HEK293 (cell line): ENCODE measurements at regions not wholly inside any gene's neighbourhood (a gene's known extent, or its start where the extent isn't known, plus 50 kb on each side); places are given as distances from the start of the nearest gene placed in this dataset.
A peak's percentile ranks its signal among the peaks of the same experiment; 100 is the strongest.

Experiments used
- CTCF ChIA-PET: fragments of 350-600 bp; formaldehyde crosslinking; extraction: SDS; loops from one replicate; lab custom pipeline; 2021; ENCODE audit warnings: antibody characterized with exemption; lab: Yijun Ruan, JAX
- POLR2A ChIA-PET: fragments of 300-600 bp; formaldehyde crosslinking; extraction: SDS; loops from one replicate; lab custom pipeline; 2020; ENCODE audit warnings: antibody characterized with exemption, inconsistent platforms; lab: Yijun Ruan, JAX
- H3K27ac ChIP-seq: fragments of 200-500 bp; sonication (Bioruptor generic); 2 replicates; pipeline ENCODE4 v1.5.1; 2014; ENCODE audit warnings: low read depth, low read length, control low read depth, inconsistent platforms; ENCODE audit errors: extremely low read depth
- H3K36me3 ChIP-seq, 2 experiments: fragments of 200-500 bp in 1 of 2; sonication (Bioruptor generic) in 1 of 2; 1 replicate in 1 of 2; 2 replicates in 1 of 2; pipeline ENCODE4 v1.5.1; 2014 to 2017; ENCODE audit warnings: inconsistent platforms in 2 of 2, low read length in 2 of 2; ENCODE audit not compliant: control insufficient read depth in 2 of 2, insufficient read depth in 1 of 2
- H3K4me1 ChIP-seq: fragments of 200-500 bp; sonication (Bioruptor generic); 2 replicates; pipeline ENCODE4 v1.5.1; 2014; ENCODE audit warnings: mild to moderate bottlenecking, low read length, inconsistent platforms; ENCODE audit not compliant: control insufficient read depth, insufficient read depth
- H3K4me3 ChIP-seq: 2 replicates; pipeline ENCODE4 v1.5.1; 2011; ENCODE audit warnings: low read depth, mild to moderate bottlenecking, control low read depth, low read length, moderate library complexity
- H3K9me3 ChIP-seq: fragments of 200-500 bp; sonication (Bioruptor generic); 2 replicates; pipeline ENCODE4 v1.5.1; 2014; ENCODE audit warnings: low read depth, low read length, inconsistent platforms; ENCODE audit not compliant: control insufficient read depth, insufficient read depth
- FEZF1 ChIP-seq: fragments of 450-650 bp; formaldehyde crosslinking; IDR thresholded peaks from 2 replicates; pipeline ENCODE4 v1.5.1; 2016; ENCODE audit warnings: missing biosample characterization, missing genetic modification characterization
- MEIS1 ChIP-seq: sonication (generic); formaldehyde crosslinking; IDR thresholded peaks from 2 replicates; pipeline ENCODE4 v1.8.1; 2022; ENCODE audit warnings: missing genetic modification reagents, mild to moderate bottlenecking, borderline replicate concordance
- OSR2 ChIP-seq: fragments of 450-650 bp; formaldehyde crosslinking; IDR thresholded peaks from 2 replicates; pipeline ENCODE4 v1.5.1; 2016; ENCODE audit warnings: missing biosample characterization, missing genetic modification characterization
- PRDM4 ChIP-seq: fragments of 450-650 bp; formaldehyde crosslinking; IDR thresholded peaks from 2 replicates; pipeline ENCODE4 v1.5.1; 2017; ENCODE audit warnings: missing biosample characterization, missing genetic modification characterization
- PRDM6 ChIP-seq: fragments of 450-650 bp; formaldehyde crosslinking; IDR thresholded peaks from 2 replicates; pipeline ENCODE4 v1.5.1; 2017; ENCODE audit warnings: missing biosample characterization, missing genetic modification characterization
- SP3 ChIP-seq: fragments of 450-650 bp; formaldehyde crosslinking; IDR thresholded peaks from 2 replicates; pipeline ENCODE4 v1.5.1; 2016; ENCODE audit warnings: missing biosample characterization, missing genetic modification characterization
- ZBTB44 ChIP-seq: fragments of 450-650 bp; IDR thresholded peaks from 2 replicates; pipeline ENCODE4 v1.5.1; 2018; ENCODE audit warnings: missing biosample characterization, mild to moderate bottlenecking, missing genetic modification characterization
- ZNF18 ChIP-seq: fragments of 450-650 bp; formaldehyde crosslinking; IDR thresholded peaks from 2 replicates; pipeline ENCODE4 v1.5.1; 2016; ENCODE audit warnings: missing biosample characterization, missing genetic modification characterization
- ZNF341 ChIP-seq: fragments of 450-650 bp; formaldehyde crosslinking; IDR thresholded peaks from 2 replicates; pipeline ENCODE4; 2016; ENCODE audit warnings: low read depth, missing biosample characterization, missing genetic modification characterization
- ZNF843 ChIP-seq: fragments of 450-650 bp; formaldehyde crosslinking; IDR thresholded peaks from 2 replicates; pipeline ENCODE4 v1.5.1; 2016; ENCODE audit warnings: missing biosample characterization, missing genetic modification characterization
- ZXDB ChIP-seq: fragments of 450-650 bp; formaldehyde crosslinking; IDR thresholded peaks from 2 replicates; pipeline ENCODE4 v1.5.1; 2016; ENCODE audit warnings: missing biosample characterization, missing genetic modification characterization
- TF ChIP-seq, protein P1 (sequence below): fragments of 450-650 bp; formaldehyde crosslinking; IDR thresholded peaks from 2 replicates; pipeline ENCODE4 v1.5.1; 2016; ENCODE audit warnings: missing biosample characterization, missing genetic modification characterization

DNA sequence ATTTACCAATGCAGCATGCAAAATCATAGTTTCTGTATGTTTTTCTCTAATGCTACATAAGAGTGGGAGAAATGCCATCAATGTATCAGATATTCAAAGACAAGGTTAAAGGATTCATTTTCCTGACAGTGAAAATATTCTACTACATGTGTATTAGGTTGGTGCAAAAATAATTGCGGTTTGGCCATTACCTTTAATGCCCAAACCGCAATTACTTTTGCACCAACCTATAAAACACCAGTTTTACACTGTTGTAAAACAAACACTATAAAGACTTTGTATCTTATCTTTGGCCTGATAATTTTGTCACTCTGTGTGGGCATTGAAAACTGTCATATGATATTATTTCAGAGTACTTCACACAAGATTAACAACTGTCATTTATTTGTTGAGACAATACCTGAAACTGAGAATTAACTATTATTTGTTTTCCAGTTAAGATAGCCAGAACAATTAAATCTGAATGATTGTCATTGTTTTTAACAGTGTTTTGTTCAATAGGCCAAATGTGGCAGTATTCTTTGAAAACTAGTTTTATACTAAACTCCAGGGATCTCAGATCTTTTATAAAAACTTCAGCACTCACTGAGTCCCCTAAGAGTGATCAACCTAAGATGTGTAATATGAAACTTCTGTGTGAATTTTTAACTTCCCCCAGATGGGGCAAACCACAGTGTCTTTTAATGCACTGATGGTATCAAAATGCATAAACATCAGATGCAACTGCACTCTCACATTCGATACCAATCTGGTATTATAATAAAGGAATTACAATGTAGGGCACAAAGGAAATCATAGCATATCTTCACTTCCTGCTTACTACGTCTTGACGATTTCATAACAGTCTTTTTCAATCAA lies 53.8 kb upstream of the FBN2 start:
- CTCF ChIA-PET: no interaction called here
- TF ChIP-seq ZXDB: peak; percentile 45; the same call in 1 of the 2 replicates
- TF ChIP-seq ZNF18: 0 out of 2 replicates have a peak, but pooled peaks have one; percentile 33
- TF ChIP-seq ZBTB44 (tag by site-specific recombination): peak; percentile 75
- TF ChIP-seq, protein P1, sequence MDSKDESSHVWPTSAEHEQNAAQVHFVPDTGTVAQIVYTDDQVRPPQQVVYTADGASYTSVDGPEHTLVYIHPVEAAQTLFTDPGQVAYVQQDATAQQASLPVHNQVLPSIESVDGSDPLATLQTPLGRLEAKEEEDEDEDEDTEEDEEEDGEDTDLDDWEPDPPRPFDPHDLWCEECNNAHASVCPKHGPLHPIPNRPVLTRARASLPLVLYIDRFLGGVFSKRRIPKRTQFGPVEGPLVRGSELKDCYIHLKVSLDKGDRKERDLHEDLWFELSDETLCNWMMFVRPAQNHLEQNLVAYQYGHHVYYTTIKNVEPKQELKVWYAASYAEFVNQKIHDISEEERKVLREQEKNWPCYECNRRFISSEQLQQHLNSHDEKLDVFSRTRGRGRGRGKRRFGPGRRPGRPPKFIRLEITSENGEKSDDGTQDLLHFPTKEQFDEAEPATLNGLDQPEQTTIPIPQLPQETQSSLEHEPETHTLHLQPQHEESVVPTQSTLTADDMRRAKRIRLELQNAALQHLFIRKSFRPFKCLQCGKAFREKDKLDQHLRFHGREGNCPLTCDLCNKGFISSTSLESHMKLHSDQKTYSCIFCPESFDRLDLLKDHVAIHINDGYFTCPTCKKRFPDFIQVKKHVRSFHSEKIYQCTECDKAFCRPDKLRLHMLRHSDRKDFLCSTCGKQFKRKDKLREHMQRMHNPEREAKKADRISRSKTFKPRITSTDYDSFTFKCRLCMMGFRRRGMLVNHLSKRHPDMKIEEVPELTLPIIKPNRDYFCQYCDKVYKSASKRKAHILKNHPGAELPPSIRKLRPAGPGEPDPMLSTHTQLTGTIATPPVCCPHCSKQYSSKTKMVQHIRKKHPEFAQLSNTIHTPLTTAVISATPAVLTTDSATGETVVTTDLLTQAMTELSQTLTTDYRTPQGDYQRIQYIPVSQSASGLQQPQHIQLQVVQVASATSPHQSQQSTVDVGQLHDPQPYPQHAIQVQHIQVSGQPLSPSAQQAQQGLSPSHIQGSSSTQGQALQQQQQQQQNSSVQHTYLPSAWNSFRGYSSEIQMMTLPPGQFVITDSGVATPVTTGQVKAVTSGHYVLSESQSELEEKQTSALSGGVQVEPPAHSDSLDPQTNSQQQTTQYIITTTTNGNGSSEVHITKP (tag by site-specific recombination): 0 out of 2 replicates have a peak, but pooled peaks have one; percentile 11
- TF ChIP-seq FEZF1 (tag by site-specific recombination): peak; percentile 72
- TF ChIP-seq ZNF341 (tag by site-specific recombination): peak; percentile 37
- TF ChIP-seq OSR2 (tag by site-specific recombination): no peak; the same call in 1 of the 2 replicates
- TF ChIP-seq SP3 (tag by site-specific recombination): no peak
- peak; percentile 72 for TF ChIP-seq PRDM6 (tag by site-specific recombination)
- TF ChIP-seq MEIS1 (CRISPR knock-in tag): no peak
- TF ChIP-seq PRDM4 (tag by site-specific recombination): peak; percentile 33; the same call in 1 of the 2 replicates
- TF ChIP-seq ZNF843 (tag by site-specific recombination): peak; percentile 74
- Histone ChIP-seq H3K4me1 (peaks cover 26% of the 10 kb centered on the region), H3K36me3 (no peaks in the 10 kb centered on the region), H3K9me3 (no peaks in the 10 kb centered on the region), H3K4me3 (no peak overlapping the region), H3K27ac (no peak overlapping the region)
- POLR2A ChIA-PET: no interaction called here
